SU-DHL-6 (cell line): ENCODE measurements at regions not wholly inside any gene's neighbourhood (a gene's known extent, or its start where the extent isn't known, plus 50 kb on each side); places are given as distances from the start of the nearest gene placed in this dataset.

Experiments
- CTCF ChIP-seq: fragments of 200-600 bp; sonication (generic); IDR thresholded peaks from one replicate; pipeline ENCODE4 v1.5.1; 2017; ENCODE audit warnings: antibody characterized with exemption, mild to moderate bottlenecking, low read length, moderate library complexity; ENCODE audit not compliant: insufficient read depth, poor library complexity, severe bottlenecking
- EZH2phosphoT487 ChIP-seq: fragments of 200-600 bp; sonication (generic), shearing (Covaris generic); conservative IDR thresholded peaks from 2 replicates; pipeline ENCODE4 v1.6.1; 2018; ENCODE audit warnings: mild to moderate bottlenecking, antibody characterized with exemption, low read length, moderate library complexity, mixed read lengths

GRCh38 chr21:18908641-18909040 lies 505.1 kb upstream of the TMPRSS15 start:
- no peak for TF ChIP-seq CTCF
- no peak for TF ChIP-seq EZH2phosphoT487
